GM23338 (cell line): ENCODE measurements at regions not wholly inside any gene's neighbourhood (a gene's known extent, or its start where the extent isn't known, plus 50 kb on each side); places are given as distances from the start of the nearest gene placed in this dataset.

Experiments used
- ATAC-seq: fragments of 200-7000 bp; cut with Tn5 transposase; 3 replicates; pipeline ENCODE4 v1.9.1; 2020
- DNase-seq: peaks from one replicate; pipeline ENCODE4 v3.0.0-alpha.2; 2015; ENCODE audit warnings: low spot score
- H2AFZ ChIP-seq: fragments of 200-600 bp; sonication (generic); 2 replicates; pipeline ENCODE4 v1.8.0; 2016; ENCODE audit warnings: antibody characterized with exemption, mild to moderate bottlenecking, moderate library complexity
- H3F3A ChIP-seq: fragments of 200-600 bp; sonication (generic); replicated peaks from 2 replicates; pipeline ENCODE4 v1.8.0; 2017; ENCODE audit warnings: antibody characterized with exemption, mixed run types, low read depth
- H3K27ac ChIP-seq: fragments of 200-600 bp; sonication (generic); 2 replicates; pipeline ENCODE4 v1.6.1; 2016; ENCODE audit warnings: low read depth
- H3K27me3 ChIP-seq: fragments of 200-600 bp; sonication (generic); 2 replicates; pipeline ENCODE4 v1.8.0; 2016; ENCODE audit warnings: mild to moderate bottlenecking, mixed run types, moderate library complexity; ENCODE audit not compliant: insufficient read depth
- H3K36me3 ChIP-seq: fragments of 200-600 bp; sonication (generic); 2 replicates; pipeline ENCODE4 v1.8.0; 2016; ENCODE audit warnings: mild to moderate bottlenecking; ENCODE audit not compliant: insufficient read depth
- H3K4me1 ChIP-seq: fragments of 200-600 bp; sonication (generic); 2 replicates; pipeline ENCODE4 v1.8.0; 2016; ENCODE audit warnings: mild to moderate bottlenecking, moderate library complexity; ENCODE audit not compliant: insufficient read depth
- H3K4me2 ChIP-seq: fragments of 200-600 bp; sonication (generic); 2 replicates; pipeline ENCODE4 v1.7.1; 2017; ENCODE audit warnings: mixed run types
- H3K4me3 ChIP-seq: fragments of 200-600 bp; sonication (generic); 2 replicates; pipeline ENCODE4 v1.6.1; 2016; ENCODE audit warnings: mixed run types
- H3K79me2 ChIP-seq: fragments of 200-600 bp; sonication (generic); replicated peaks from 2 replicates; pipeline ENCODE4 v1.8.0; 2017; ENCODE audit warnings: mild to moderate bottlenecking; ENCODE audit not compliant: insufficient read depth
- H3K9me2 ChIP-seq: fragments of 200-600 bp; sonication (generic); 2 replicates; pipeline ENCODE4 v1.8.0; 2017; ENCODE audit not compliant: insufficient read depth
- H4K20me1 ChIP-seq: fragments of 200-600 bp; sonication (generic); replicated peaks from 2 replicates; pipeline ENCODE4 v1.8.0; 2017; ENCODE audit warnings: mild to moderate bottlenecking; ENCODE audit not compliant: insufficient read depth
- H3K27ac Mint-ChIP-seq: 2 replicates; pipeline ENCODE4 v1.8.0; 2020; ENCODE audit warnings: inconsistent platforms, mild to moderate bottlenecking, moderate library complexity, mixed read lengths
- H3K27me3 Mint-ChIP-seq: 3 replicates; pipeline ENCODE4 v1.8.0; 2022; ENCODE audit warnings: low read depth, mild to moderate bottlenecking, moderate library complexity, mixed read lengths, inconsistent platforms; ENCODE audit not compliant: insufficient read depth, poor library complexity
- H3K36me3 Mint-ChIP-seq: 3 replicates; pipeline ENCODE4 v1.8.0; 2021; ENCODE audit warnings: low read depth, mild to moderate bottlenecking, inconsistent platforms, moderate library complexity, mixed read lengths
- H3K4me1 Mint-ChIP-seq: 3 replicates; pipeline ENCODE4 v1.8.0; 2020; ENCODE audit warnings: mild to moderate bottlenecking, inconsistent platforms, mixed read lengths
- H3K4me3 Mint-ChIP-seq: 3 replicates; pipeline ENCODE4 v1.8.0; 2021; ENCODE audit warnings: moderate library complexity, mild to moderate bottlenecking, inconsistent platforms, mixed read lengths
- H3K9me3 Mint-ChIP-seq: 3 replicates; pipeline ENCODE4 v1.8.0; 2020; ENCODE audit warnings: moderate library complexity, mild to moderate bottlenecking, inconsistent platforms, mixed read lengths
- CREB1 ChIP-seq: fragments of 250-450 bp; sonication (Bioruptor Pico); IDR thresholded peaks from 2 replicates; pipeline ENCODE4 v1.5.0; 2020; ENCODE audit warnings: low read depth, mild to moderate bottlenecking, moderate library complexity
- ETS1 ChIP-seq: IDR thresholded peaks from 2 replicates; pipeline ENCODE4 v1.6.1; 2016; ENCODE audit warnings: antibody characterized with exemption
- EZH2 ChIP-seq: fragments of 200-600 bp; sonication (generic); IDR thresholded peaks from one replicate; pipeline ENCODE4 v1.8.0; 2017; ENCODE audit warnings: antibody characterized with exemption, mild to moderate bottlenecking, low read depth; ENCODE audit not compliant: unreplicated experiment
- EZH2phosphoT487 ChIP-seq: fragments of 200-600 bp; sonication (generic); IDR thresholded peaks from one replicate; pipeline ENCODE4 v1.8.1; 2018; ENCODE audit warnings: antibody characterized with exemption; ENCODE audit not compliant: unreplicated experiment
- JUNB ChIP-seq: IDR thresholded peaks from one replicate; pipeline ENCODE4 v1.6.1; 2016; ENCODE audit warnings: antibody characterized with exemption; ENCODE audit not compliant: unreplicated experiment
- NANOG ChIP-seq: IDR thresholded peaks from 2 replicates; pipeline ENCODE4 v1.6.1; 2016; ENCODE audit warnings: antibody characterized with exemption, borderline replicate concordance
- POLR2AphosphoS5 ChIP-seq: IDR thresholded peaks from 2 replicates; pipeline ENCODE4 v1.6.1; 2016; ENCODE audit warnings: antibody characterized with exemption, low read depth
- STAT1 ChIP-seq: IDR thresholded peaks from one replicate; pipeline ENCODE4 v1.6.1; 2016; ENCODE audit warnings: antibody characterized with exemption; ENCODE audit not compliant: unreplicated experiment
- ZNF114 ChIP-seq: fragments of 250-450 bp; sonication (Bioruptor Pico); IDR thresholded peaks from 2 replicates; pipeline ENCODE4 v1.5.0; 2020; ENCODE audit warnings: mild to moderate bottlenecking, moderate library complexity
- ZNF331 ChIP-seq: fragments of 250-450 bp; sonication (Bioruptor Pico); IDR thresholded peaks from 2 replicates; pipeline ENCODE4 v1.5.0; 2020; ENCODE audit warnings: low read depth, mild to moderate bottlenecking, moderate library complexity
- TF ChIP-seq, protein P1 (sequence below), 2 experiments: fragments of 200-600 bp in 1 of 2; sonication (generic) in 1 of 2; conservative IDR thresholded peaks; 2 replicates each; pipeline versions ENCODE4 v1.5.1 to v1.6.1; 2016 to 2017; ENCODE audit warnings: antibody characterized with exemption in 2 of 2, low read depth in 2 of 2, mild to moderate bottlenecking in 2 of 2, moderate library complexity in 1 of 2
- TF ChIP-seq, protein P2 (sequence below): IDR thresholded peaks from one replicate; pipeline ENCODE4 v1.6.1; 2018; ENCODE audit warnings: antibody characterized with exemption; ENCODE audit not compliant: unreplicated experiment
- TF ChIP-seq, protein P3 (sequence below): fragments of 250-450 bp; sonication (Bioruptor Pico); IDR thresholded peaks from 2 replicates; pipeline ENCODE4 v1.5.0; 2020; ENCODE audit warnings: mild to moderate bottlenecking, moderate library complexity

DNA sequence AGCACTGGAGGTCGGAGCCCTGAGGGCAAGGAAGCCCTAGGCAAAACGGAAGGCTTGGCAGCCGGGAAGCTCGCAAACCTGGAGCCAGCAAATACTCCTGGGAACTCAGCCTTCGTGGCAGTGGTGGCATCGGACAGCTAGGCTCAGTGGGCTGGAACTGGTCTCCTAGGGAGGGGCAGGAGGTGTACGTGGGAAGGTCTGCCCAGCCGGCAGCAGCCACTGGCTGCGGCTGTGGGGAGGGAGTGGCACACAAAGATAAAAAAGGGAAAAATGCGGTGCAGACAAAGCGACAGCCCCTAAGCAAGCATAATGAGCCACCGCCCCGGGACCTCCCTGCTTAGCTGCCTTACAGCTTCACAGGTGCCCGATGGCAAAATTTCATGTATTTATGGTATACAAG lies 125.2 kb upstream of the KDM5D start:
- Histone ChIP-seq H3K4me2 (no peak overlapping the region), H3K36me3 (no peaks in the 10 kb centered on the region), H3F3A (no peaks in the 10 kb centered on the region), H2AFZ (no peak overlapping the region), H3K79me2 (no peaks in the 10 kb centered on the region), H3K4me3 (no peak overlapping the region), H4K20me1 (no peaks in the 10 kb centered on the region), H3K9me2 (no peaks in the 10 kb centered on the region), H3K4me1 (no peaks in the 10 kb centered on the region), H3K27me3 (no peaks in the 10 kb centered on the region), H3K27ac (no peak overlapping the region)
- Mint-ChIP-seq H3K4me1 (no peaks in the 10 kb centered on the region), H3K36me3 (peaks cover 6% of the 10 kb centered on the region; the same call in 2 of the 3 replicates), H3K9me3 (peaks cover 47% of the 10 kb centered on the region), H3K27me3 (no peaks in the 10 kb centered on the region), H3K4me3 (no peak overlapping the region), H3K27ac (no peak overlapping the region)
- no peak for DNase-seq
- ATAC-seq = no peak
- TF ChIP-seq STAT1 (no peak), NANOG (no peak), ZNF331 (CRISPR knock-in tag) (no peak), ZNF114 (no peak), EZH2phosphoT487 (no peak), EZH2 (no peak), CREB1 (CRISPR knock-in tag) (no peak), ETS1 (no peak), POLR2AphosphoS5 (no peak), JUNB (no peak)
- TF ChIP-seq, protein P1, sequence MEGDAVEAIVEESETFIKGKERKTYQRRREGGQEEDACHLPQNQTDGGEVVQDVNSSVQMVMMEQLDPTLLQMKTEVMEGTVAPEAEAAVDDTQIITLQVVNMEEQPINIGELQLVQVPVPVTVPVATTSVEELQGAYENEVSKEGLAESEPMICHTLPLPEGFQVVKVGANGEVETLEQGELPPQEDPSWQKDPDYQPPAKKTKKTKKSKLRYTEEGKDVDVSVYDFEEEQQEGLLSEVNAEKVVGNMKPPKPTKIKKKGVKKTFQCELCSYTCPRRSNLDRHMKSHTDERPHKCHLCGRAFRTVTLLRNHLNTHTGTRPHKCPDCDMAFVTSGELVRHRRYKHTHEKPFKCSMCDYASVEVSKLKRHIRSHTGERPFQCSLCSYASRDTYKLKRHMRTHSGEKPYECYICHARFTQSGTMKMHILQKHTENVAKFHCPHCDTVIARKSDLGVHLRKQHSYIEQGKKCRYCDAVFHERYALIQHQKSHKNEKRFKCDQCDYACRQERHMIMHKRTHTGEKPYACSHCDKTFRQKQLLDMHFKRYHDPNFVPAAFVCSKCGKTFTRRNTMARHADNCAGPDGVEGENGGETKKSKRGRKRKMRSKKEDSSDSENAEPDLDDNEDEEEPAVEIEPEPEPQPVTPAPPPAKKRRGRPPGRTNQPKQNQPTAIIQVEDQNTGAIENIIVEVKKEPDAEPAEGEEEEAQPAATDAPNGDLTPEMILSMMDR (conservative IDR thresholded peaks at IDR 0.05; ENCODE audit: low read depth in 2 of 2) = no peak
- TF ChIP-seq, protein P2, sequence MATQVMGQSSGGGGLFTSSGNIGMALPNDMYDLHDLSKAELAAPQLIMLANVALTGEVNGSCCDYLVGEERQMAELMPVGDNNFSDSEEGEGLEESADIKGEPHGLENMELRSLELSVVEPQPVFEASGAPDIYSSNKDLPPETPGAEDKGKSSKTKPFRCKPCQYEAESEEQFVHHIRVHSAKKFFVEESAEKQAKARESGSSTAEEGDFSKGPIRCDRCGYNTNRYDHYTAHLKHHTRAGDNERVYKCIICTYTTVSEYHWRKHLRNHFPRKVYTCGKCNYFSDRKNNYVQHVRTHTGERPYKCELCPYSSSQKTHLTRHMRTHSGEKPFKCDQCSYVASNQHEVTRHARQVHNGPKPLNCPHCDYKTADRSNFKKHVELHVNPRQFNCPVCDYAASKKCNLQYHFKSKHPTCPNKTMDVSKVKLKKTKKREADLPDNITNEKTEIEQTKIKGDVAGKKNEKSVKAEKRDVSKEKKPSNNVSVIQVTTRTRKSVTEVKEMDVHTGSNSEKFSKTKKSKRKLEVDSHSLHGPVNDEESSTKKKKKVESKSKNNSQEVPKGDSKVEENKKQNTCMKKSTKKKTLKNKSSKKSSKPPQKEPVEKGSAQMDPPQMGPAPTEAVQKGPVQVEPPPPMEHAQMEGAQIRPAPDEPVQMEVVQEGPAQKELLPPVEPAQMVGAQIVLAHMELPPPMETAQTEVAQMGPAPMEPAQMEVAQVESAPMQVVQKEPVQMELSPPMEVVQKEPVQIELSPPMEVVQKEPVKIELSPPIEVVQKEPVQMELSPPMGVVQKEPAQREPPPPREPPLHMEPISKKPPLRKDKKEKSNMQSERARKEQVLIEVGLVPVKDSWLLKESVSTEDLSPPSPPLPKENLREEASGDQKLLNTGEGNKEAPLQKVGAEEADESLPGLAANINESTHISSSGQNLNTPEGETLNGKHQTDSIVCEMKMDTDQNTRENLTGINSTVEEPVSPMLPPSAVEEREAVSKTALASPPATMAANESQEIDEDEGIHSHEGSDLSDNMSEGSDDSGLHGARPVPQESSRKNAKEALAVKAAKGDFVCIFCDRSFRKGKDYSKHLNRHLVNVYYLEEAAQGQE = no peak
- TF ChIP-seq, protein P3, sequence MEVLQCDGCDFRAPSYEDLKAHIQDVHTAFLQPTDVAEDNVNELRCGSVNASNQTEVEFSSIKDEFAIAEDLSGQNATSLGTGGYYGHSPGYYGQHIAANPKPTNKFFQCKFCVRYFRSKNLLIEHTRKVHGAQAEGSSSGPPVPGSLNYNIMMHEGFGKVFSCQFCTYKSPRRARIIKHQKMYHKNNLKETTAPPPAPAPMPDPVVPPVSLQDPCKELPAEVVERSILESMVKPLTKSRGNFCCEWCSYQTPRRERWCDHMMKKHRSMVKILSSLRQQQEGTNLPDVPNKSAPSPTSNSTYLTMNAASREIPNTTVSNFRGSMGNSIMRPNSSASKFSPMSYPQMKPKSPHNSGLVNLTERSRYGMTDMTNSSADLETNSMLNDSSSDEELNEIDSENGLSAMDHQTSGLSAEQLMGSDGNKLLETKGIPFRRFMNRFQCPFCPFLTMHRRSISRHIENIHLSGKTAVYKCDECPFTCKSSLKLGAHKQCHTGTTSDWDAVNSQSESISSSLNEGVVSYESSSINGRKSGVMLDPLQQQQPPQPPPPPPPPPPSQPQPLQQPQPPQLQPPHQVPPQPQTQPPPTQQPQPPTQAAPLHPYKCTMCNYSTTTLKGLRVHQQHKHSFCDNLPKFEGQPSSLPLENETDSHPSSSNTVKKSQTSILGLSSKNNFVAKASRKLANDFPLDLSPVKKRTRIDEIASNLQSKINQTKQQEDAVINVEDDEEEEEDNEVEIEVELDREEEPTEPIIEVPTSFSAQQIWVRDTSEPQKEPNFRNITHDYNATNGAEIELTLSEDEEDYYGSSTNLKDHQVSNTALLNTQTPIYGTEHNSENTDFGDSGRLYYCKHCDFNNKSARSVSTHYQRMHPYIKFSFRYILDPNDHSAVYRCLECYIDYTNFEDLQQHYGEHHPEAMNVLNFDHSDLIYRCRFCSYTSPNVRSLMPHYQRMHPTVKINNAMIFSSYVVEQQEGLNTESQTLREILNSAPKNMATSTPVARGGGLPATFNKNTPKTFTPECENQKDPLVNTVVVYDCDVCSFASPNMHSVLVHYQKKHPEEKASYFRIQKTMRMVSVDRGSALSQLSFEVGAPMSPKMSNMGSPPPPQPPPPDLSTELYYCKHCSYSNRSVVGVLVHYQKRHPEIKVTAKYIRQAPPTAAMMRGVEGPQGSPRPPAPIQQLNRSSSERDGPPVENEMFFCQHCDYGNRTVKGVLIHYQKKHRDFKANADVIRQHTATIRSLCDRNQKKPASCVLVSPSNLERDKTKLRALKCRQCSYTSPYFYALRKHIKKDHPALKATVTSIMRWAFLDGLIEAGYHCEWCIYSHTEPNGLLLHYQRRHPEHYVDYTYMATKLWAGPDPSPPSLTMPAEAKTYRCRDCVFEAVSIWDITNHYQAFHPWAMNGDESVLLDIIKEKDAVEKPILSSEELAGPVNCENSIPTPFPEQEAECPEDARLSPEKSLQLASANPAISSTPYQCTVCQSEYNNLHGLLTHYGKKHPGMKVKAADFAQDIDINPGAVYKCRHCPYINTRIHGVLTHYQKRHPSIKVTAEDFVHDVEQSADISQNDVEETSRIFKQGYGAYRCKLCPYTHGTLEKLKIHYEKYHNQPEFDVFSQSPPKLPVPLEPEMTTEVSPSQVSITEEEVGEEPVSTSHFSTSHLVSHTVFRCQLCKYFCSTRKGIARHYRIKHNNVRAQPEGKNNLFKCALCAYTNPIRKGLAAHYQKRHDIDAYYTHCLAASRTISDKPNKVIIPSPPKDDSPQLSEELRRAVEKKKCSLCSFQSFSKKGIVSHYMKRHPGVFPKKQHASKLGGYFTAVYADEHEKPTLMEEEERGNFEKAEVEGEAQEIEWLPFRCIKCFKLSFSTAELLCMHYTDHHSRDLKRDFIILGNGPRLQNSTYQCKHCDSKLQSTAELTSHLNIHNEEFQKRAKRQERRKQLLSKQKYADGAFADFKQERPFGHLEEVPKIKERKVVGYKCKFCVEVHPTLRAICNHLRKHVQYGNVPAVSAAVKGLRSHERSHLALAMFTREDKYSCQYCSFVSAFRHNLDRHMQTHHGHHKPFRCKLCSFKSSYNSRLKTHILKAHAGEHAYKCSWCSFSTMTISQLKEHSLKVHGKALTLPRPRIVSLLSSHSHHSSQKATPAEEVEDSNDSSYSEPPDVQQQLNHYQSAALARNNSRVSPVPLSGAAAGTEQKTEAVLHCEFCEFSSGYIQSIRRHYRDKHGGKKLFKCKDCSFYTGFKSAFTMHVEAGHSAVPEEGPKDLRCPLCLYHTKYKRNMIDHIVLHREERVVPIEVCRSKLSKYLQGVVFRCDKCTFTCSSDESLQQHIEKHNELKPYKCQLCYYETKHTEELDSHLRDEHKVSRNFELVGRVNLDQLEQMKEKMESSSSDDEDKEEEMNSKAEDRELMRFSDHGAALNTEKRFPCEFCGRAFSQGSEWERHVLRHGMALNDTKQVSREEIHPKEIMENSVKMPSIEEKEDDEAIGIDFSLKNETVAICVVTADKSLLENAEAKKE (CRISPR knock-in tag) = no peak
